GM12864 (cell line): ENCODE measurements at regions not wholly inside any gene's neighbourhood (a gene's known extent, or its start where the extent isn't known, plus 50 kb on each side); places are given as distances from the start of the nearest gene placed in this dataset.
"Not testable (repeated sequence)": the region's sequence is repeated elsewhere in the genome, so short reads cannot be mapped to it uniquely, and the experiment has no call there.

Experiments
- DNase-seq: peaks from one replicate; pipeline ENCODE4 v3.0.0-alpha.2; 2011; ENCODE audit warnings: low read depth
- H3K4me3 ChIP-seq: 2 replicates; pipeline ENCODE4 v1.5.1; 2011; ENCODE audit warnings: mild to moderate bottlenecking, low read depth, low read length, control low read depth
- TF ChIP-seq, protein P1 (sequence below): IDR thresholded peaks from 2 replicates; pipeline ENCODE4 v1.5.1; 2011; ENCODE audit warnings: low read depth, mild to moderate bottlenecking, moderate library complexity, low read length, control low read depth, inconsistent platforms; ENCODE audit errors: missing control alignments

- H3K4me3 ChIP-seq: no peak overlapping the region
- DNase-seq: no peak
- TF ChIP-seq, protein P1, sequence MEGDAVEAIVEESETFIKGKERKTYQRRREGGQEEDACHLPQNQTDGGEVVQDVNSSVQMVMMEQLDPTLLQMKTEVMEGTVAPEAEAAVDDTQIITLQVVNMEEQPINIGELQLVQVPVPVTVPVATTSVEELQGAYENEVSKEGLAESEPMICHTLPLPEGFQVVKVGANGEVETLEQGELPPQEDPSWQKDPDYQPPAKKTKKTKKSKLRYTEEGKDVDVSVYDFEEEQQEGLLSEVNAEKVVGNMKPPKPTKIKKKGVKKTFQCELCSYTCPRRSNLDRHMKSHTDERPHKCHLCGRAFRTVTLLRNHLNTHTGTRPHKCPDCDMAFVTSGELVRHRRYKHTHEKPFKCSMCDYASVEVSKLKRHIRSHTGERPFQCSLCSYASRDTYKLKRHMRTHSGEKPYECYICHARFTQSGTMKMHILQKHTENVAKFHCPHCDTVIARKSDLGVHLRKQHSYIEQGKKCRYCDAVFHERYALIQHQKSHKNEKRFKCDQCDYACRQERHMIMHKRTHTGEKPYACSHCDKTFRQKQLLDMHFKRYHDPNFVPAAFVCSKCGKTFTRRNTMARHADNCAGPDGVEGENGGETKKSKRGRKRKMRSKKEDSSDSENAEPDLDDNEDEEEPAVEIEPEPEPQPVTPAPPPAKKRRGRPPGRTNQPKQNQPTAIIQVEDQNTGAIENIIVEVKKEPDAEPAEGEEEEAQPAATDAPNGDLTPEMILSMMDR: no peak
These were observed 338.4 kb upstream of the IRAK1BP1 start for GRCh38 chr6:78528926-78529325.

GRCh38 chr6:78530208-78530607 lies 337.1 kb upstream of the IRAK1BP1 start:
- no peak overlapping the region for H3K4me3 ChIP-seq
- TF ChIP-seq, protein P1: no peak
- no peak for DNase-seq

- no peak overlapping the region for H3K4me3 ChIP-seq
- DNase-seq: no peak
- TF ChIP-seq, protein P1: no peak
These were observed 333.9 kb upstream of the IRAK1BP1 start for GRCh38 chr6:78533426-78533825.

DNA sequence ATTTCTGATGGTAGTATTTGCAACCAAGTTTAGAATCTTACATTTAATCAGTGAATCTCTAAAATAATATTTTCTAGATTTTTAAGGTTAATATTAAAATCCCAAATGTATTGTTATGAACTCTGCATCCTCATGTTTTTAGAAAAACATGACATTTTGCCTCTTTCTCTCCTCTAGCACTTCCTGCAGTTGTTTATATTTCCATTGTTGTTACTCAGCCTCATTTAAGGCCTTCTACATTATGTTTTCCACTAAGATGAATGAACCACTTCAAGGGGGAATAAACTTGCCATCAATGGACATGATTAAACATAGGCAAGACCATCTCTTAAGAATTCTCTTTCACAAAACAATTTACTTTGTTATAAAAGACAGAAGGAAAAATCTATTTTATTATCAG lies 333.5 kb upstream of the IRAK1BP1 start:
- H3K4me3 ChIP-seq: no peak overlapping the region
- no peak for DNase-seq
- TF ChIP-seq, protein P1: no peak

- H3K4me3 ChIP-seq: no peak overlapping the region
- TF ChIP-seq, protein P1: no peak
- no peak for DNase-seq
These were observed 329.3 kb upstream of the IRAK1BP1 start for GRCh38 chr6:78538002-78538401.

- H3K4me3 ChIP-seq, DNase-seq: not testable (repeated sequence)
These were observed 319.7 kb upstream of the IRAK1BP1 start for GRCh38 chr6:78547636-78548035.

DNA sequence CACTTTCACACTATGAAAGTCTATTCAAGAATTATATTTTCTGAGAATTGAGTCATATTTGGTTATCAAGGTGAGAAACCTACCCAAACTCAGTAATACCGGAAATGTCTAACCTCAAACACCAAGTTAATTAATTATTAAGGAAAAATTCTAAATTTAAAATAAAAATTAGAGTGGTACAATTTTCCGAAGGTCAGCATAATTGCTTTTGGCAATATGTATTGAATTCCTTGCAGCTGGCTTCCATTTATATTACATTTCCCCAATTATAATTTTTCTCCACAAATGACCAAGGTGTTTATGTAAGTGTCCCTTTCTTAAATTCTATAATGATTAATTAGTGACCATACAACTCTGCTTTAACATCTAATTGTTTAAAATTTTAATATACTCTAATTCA lies 316.0 kb upstream of the IRAK1BP1 start:
- H3K4me3 ChIP-seq: no peak overlapping the region
- TF ChIP-seq, protein P1: no peak
- no peak for DNase-seq

GRCh38 chr6:78552435-78552834 lies 314.9 kb upstream of the IRAK1BP1 start:
- TF ChIP-seq, protein P1: no peak
- no peak overlapping the region for H3K4me3 ChIP-seq
- DNase-seq: no peak
